ENCODE measurements at regions not wholly inside any gene's neighbourhood (a gene's known extent, or its start where the extent isn't known, plus 50 kb on each side); places are given as distances from the start of the nearest gene placed in this dataset.

DNA sequence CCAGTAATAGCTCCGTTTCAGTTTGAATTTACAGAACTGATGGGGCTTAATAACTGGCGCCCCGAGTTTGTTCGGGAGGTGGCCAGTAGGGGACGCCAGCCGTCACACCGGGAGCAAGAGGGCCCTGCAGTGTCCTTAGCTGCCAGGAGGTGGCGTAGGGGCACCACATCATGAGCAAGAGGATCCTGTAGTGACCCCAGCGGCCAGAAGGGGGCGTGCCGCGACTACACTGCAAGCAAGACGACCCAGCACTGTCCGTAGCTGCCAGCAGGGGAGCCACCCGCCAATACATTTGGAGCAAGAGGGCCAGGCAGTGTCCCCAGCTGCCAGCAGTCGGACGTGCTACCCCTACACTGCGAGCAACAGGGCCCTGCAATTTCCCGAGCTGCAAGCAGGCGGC is 663.7 kb upstream of the B3GAT1 start:
- TF ChIP-seq, protein P1, sequence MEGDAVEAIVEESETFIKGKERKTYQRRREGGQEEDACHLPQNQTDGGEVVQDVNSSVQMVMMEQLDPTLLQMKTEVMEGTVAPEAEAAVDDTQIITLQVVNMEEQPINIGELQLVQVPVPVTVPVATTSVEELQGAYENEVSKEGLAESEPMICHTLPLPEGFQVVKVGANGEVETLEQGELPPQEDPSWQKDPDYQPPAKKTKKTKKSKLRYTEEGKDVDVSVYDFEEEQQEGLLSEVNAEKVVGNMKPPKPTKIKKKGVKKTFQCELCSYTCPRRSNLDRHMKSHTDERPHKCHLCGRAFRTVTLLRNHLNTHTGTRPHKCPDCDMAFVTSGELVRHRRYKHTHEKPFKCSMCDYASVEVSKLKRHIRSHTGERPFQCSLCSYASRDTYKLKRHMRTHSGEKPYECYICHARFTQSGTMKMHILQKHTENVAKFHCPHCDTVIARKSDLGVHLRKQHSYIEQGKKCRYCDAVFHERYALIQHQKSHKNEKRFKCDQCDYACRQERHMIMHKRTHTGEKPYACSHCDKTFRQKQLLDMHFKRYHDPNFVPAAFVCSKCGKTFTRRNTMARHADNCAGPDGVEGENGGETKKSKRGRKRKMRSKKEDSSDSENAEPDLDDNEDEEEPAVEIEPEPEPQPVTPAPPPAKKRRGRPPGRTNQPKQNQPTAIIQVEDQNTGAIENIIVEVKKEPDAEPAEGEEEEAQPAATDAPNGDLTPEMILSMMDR (IDR thresholded peaks at IDR 0.05) = peak in 5 of 7 experiments; percentile 16 to 49 (median 39)
- TF ChIP-seq POLR2A (IDR thresholded peaks at IDR 0.05) = no peak

Data from body of pancreas (tissue), 4 donors.